GM23338 (cell line): ENCODE measurements at regions not wholly inside any gene's neighbourhood (a gene's known extent, or its start where the extent isn't known, plus 50 kb on each side); places are given as distances from the start of the nearest gene placed in this dataset.

Experiments used
- ATAC-seq: fragments of 200-7000 bp; cut with Tn5 transposase; 3 replicates; pipeline ENCODE4 v1.9.1; 2020
- DNase-seq: peaks from one replicate; pipeline ENCODE4 v3.0.0-alpha.2; 2015; ENCODE audit warnings: low spot score
- H2AFZ ChIP-seq: fragments of 200-600 bp; sonication (generic); 2 replicates; pipeline ENCODE4 v1.8.0; 2016; ENCODE audit warnings: antibody characterized with exemption, mild to moderate bottlenecking, moderate library complexity
- H3F3A ChIP-seq: fragments of 200-600 bp; sonication (generic); replicated peaks from 2 replicates; pipeline ENCODE4 v1.8.0; 2017; ENCODE audit warnings: antibody characterized with exemption, mixed run types, low read depth
- H3K27ac ChIP-seq: fragments of 200-600 bp; sonication (generic); 2 replicates; pipeline ENCODE4 v1.6.1; 2016; ENCODE audit warnings: low read depth
- H3K27me3 ChIP-seq: fragments of 200-600 bp; sonication (generic); 2 replicates; pipeline ENCODE4 v1.8.0; 2016; ENCODE audit warnings: mild to moderate bottlenecking, mixed run types, moderate library complexity; ENCODE audit not compliant: insufficient read depth
- H3K36me3 ChIP-seq: fragments of 200-600 bp; sonication (generic); 2 replicates; pipeline ENCODE4 v1.8.0; 2016; ENCODE audit warnings: mild to moderate bottlenecking; ENCODE audit not compliant: insufficient read depth
- H3K4me1 ChIP-seq: fragments of 200-600 bp; sonication (generic); 2 replicates; pipeline ENCODE4 v1.8.0; 2016; ENCODE audit warnings: mild to moderate bottlenecking, moderate library complexity; ENCODE audit not compliant: insufficient read depth
- H3K4me2 ChIP-seq: fragments of 200-600 bp; sonication (generic); 2 replicates; pipeline ENCODE4 v1.7.1; 2017; ENCODE audit warnings: mixed run types
- H3K4me3 ChIP-seq: fragments of 200-600 bp; sonication (generic); 2 replicates; pipeline ENCODE4 v1.6.1; 2016; ENCODE audit warnings: mixed run types
- H3K79me2 ChIP-seq: fragments of 200-600 bp; sonication (generic); replicated peaks from 2 replicates; pipeline ENCODE4 v1.8.0; 2017; ENCODE audit warnings: mild to moderate bottlenecking; ENCODE audit not compliant: insufficient read depth
- H3K9me2 ChIP-seq: fragments of 200-600 bp; sonication (generic); 2 replicates; pipeline ENCODE4 v1.8.0; 2017; ENCODE audit not compliant: insufficient read depth
- H4K20me1 ChIP-seq: fragments of 200-600 bp; sonication (generic); replicated peaks from 2 replicates; pipeline ENCODE4 v1.8.0; 2017; ENCODE audit warnings: mild to moderate bottlenecking; ENCODE audit not compliant: insufficient read depth
- H3K27ac Mint-ChIP-seq: 2 replicates; pipeline ENCODE4 v1.8.0; 2020; ENCODE audit warnings: inconsistent platforms, mild to moderate bottlenecking, moderate library complexity, mixed read lengths
- H3K27me3 Mint-ChIP-seq: 3 replicates; pipeline ENCODE4 v1.8.0; 2022; ENCODE audit warnings: low read depth, mild to moderate bottlenecking, moderate library complexity, mixed read lengths, inconsistent platforms; ENCODE audit not compliant: insufficient read depth, poor library complexity
- H3K36me3 Mint-ChIP-seq: 3 replicates; pipeline ENCODE4 v1.8.0; 2021; ENCODE audit warnings: low read depth, mild to moderate bottlenecking, inconsistent platforms, moderate library complexity, mixed read lengths
- H3K4me1 Mint-ChIP-seq: 3 replicates; pipeline ENCODE4 v1.8.0; 2020; ENCODE audit warnings: mild to moderate bottlenecking, inconsistent platforms, mixed read lengths
- H3K4me3 Mint-ChIP-seq: 3 replicates; pipeline ENCODE4 v1.8.0; 2021; ENCODE audit warnings: moderate library complexity, mild to moderate bottlenecking, inconsistent platforms, mixed read lengths
- H3K9me3 Mint-ChIP-seq: 3 replicates; pipeline ENCODE4 v1.8.0; 2020; ENCODE audit warnings: moderate library complexity, mild to moderate bottlenecking, inconsistent platforms, mixed read lengths
- CREB1 ChIP-seq: fragments of 250-450 bp; sonication (Bioruptor Pico); IDR thresholded peaks from 2 replicates; pipeline ENCODE4 v1.5.0; 2020; ENCODE audit warnings: low read depth, mild to moderate bottlenecking, moderate library complexity
- EZH2 ChIP-seq: fragments of 200-600 bp; sonication (generic); IDR thresholded peaks from one replicate; pipeline ENCODE4 v1.8.0; 2017; ENCODE audit warnings: antibody characterized with exemption, mild to moderate bottlenecking, low read depth; ENCODE audit not compliant: unreplicated experiment
- EZH2phosphoT487 ChIP-seq: fragments of 200-600 bp; sonication (generic); IDR thresholded peaks from one replicate; pipeline ENCODE4 v1.8.1; 2018; ENCODE audit warnings: antibody characterized with exemption; ENCODE audit not compliant: unreplicated experiment
- JUNB ChIP-seq: IDR thresholded peaks from one replicate; pipeline ENCODE4 v1.6.1; 2016; ENCODE audit warnings: antibody characterized with exemption; ENCODE audit not compliant: unreplicated experiment
- NANOG ChIP-seq: IDR thresholded peaks from 2 replicates; pipeline ENCODE4 v1.6.1; 2016; ENCODE audit warnings: antibody characterized with exemption, borderline replicate concordance
- POLR2AphosphoS5 ChIP-seq: IDR thresholded peaks from 2 replicates; pipeline ENCODE4 v1.6.1; 2016; ENCODE audit warnings: antibody characterized with exemption, low read depth
- STAT1 ChIP-seq: IDR thresholded peaks from one replicate; pipeline ENCODE4 v1.6.1; 2016; ENCODE audit warnings: antibody characterized with exemption; ENCODE audit not compliant: unreplicated experiment
- ZNF114 ChIP-seq: fragments of 250-450 bp; sonication (Bioruptor Pico); IDR thresholded peaks from 2 replicates; pipeline ENCODE4 v1.5.0; 2020; ENCODE audit warnings: mild to moderate bottlenecking, moderate library complexity
- ZNF331 ChIP-seq: fragments of 250-450 bp; sonication (Bioruptor Pico); IDR thresholded peaks from 2 replicates; pipeline ENCODE4 v1.5.0; 2020; ENCODE audit warnings: low read depth, mild to moderate bottlenecking, moderate library complexity
- TF ChIP-seq, protein P1 (sequence below): IDR thresholded peaks from 2 replicates; pipeline ENCODE4 v1.6.1; 2016; ENCODE audit warnings: antibody characterized with exemption
- TF ChIP-seq, protein P2 (sequence below): IDR thresholded peaks from one replicate; pipeline ENCODE4 v1.6.1; 2018; ENCODE audit warnings: antibody characterized with exemption; ENCODE audit not compliant: unreplicated experiment
- TF ChIP-seq, protein P3 (sequence below), 2 experiments: fragments of 200-600 bp in 1 of 2; sonication (generic) in 1 of 2; conservative IDR thresholded peaks; 2 replicates each; pipeline versions ENCODE4 v1.5.1 to v1.6.1; 2016 to 2017; ENCODE audit warnings: antibody characterized with exemption in 2 of 2, low read depth in 2 of 2, mild to moderate bottlenecking in 2 of 2, moderate library complexity in 1 of 2
- TF ChIP-seq, protein P4 (sequence below): fragments of 250-450 bp; sonication (Bioruptor Pico); IDR thresholded peaks from 2 replicates; pipeline ENCODE4 v1.5.0; 2020; ENCODE audit warnings: mild to moderate bottlenecking, moderate library complexity

DNA sequence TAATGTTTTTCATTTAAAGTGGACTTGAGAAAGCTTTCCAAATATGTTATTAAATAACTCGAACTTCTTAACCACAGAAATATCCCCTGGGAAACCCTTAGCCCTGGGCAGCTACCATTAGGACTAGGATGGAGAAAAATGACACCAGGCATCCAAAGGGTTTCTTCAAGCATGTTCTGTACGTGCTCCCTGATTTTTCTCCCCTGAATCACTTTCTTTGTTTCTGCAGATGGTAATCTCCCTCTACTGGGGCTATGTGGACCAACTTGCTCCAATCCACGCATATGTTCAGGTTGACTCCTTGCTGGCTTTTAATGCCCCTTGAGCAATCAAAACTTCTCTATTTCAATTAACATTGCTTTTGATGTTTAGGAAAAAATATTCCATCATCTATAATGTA, 312.7 kb upstream of the C1orf87 start:
- no peaks in the 10 kb centered on the region for H3K36me3 ChIP-seq
- TF ChIP-seq CREB1 (CRISPR knock-in tag): no peak
- TF ChIP-seq, protein P1, sequence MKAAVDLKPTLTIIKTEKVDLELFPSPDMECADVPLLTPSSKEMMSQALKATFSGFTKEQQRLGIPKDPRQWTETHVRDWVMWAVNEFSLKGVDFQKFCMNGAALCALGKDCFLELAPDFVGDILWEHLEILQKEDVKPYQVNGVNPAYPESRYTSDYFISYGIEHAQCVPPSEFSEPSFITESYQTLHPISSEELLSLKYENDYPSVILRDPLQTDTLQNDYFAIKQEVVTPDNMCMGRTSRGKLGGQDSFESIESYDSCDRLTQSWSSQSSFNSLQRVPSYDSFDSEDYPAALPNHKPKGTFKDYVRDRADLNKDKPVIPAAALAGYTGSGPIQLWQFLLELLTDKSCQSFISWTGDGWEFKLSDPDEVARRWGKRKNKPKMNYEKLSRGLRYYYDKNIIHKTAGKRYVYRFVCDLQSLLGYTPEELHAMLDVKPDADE: no peak
- no peak for TF ChIP-seq ZNF114
- TF ChIP-seq ZNF331: no peak
- no peak for TF ChIP-seq STAT1
- no peak for TF ChIP-seq POLR2AphosphoS5
- TF ChIP-seq EZH2phosphoT487: no peak
- TF ChIP-seq NANOG: no peak
- TF ChIP-seq, protein P2, sequence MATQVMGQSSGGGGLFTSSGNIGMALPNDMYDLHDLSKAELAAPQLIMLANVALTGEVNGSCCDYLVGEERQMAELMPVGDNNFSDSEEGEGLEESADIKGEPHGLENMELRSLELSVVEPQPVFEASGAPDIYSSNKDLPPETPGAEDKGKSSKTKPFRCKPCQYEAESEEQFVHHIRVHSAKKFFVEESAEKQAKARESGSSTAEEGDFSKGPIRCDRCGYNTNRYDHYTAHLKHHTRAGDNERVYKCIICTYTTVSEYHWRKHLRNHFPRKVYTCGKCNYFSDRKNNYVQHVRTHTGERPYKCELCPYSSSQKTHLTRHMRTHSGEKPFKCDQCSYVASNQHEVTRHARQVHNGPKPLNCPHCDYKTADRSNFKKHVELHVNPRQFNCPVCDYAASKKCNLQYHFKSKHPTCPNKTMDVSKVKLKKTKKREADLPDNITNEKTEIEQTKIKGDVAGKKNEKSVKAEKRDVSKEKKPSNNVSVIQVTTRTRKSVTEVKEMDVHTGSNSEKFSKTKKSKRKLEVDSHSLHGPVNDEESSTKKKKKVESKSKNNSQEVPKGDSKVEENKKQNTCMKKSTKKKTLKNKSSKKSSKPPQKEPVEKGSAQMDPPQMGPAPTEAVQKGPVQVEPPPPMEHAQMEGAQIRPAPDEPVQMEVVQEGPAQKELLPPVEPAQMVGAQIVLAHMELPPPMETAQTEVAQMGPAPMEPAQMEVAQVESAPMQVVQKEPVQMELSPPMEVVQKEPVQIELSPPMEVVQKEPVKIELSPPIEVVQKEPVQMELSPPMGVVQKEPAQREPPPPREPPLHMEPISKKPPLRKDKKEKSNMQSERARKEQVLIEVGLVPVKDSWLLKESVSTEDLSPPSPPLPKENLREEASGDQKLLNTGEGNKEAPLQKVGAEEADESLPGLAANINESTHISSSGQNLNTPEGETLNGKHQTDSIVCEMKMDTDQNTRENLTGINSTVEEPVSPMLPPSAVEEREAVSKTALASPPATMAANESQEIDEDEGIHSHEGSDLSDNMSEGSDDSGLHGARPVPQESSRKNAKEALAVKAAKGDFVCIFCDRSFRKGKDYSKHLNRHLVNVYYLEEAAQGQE: no peak
- TF ChIP-seq JUNB: no peak
- TF ChIP-seq, protein P3, sequence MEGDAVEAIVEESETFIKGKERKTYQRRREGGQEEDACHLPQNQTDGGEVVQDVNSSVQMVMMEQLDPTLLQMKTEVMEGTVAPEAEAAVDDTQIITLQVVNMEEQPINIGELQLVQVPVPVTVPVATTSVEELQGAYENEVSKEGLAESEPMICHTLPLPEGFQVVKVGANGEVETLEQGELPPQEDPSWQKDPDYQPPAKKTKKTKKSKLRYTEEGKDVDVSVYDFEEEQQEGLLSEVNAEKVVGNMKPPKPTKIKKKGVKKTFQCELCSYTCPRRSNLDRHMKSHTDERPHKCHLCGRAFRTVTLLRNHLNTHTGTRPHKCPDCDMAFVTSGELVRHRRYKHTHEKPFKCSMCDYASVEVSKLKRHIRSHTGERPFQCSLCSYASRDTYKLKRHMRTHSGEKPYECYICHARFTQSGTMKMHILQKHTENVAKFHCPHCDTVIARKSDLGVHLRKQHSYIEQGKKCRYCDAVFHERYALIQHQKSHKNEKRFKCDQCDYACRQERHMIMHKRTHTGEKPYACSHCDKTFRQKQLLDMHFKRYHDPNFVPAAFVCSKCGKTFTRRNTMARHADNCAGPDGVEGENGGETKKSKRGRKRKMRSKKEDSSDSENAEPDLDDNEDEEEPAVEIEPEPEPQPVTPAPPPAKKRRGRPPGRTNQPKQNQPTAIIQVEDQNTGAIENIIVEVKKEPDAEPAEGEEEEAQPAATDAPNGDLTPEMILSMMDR (conservative IDR thresholded peaks at IDR 0.05; ENCODE audit: low read depth in 2 of 2): no peak
- TF ChIP-seq, protein P4, sequence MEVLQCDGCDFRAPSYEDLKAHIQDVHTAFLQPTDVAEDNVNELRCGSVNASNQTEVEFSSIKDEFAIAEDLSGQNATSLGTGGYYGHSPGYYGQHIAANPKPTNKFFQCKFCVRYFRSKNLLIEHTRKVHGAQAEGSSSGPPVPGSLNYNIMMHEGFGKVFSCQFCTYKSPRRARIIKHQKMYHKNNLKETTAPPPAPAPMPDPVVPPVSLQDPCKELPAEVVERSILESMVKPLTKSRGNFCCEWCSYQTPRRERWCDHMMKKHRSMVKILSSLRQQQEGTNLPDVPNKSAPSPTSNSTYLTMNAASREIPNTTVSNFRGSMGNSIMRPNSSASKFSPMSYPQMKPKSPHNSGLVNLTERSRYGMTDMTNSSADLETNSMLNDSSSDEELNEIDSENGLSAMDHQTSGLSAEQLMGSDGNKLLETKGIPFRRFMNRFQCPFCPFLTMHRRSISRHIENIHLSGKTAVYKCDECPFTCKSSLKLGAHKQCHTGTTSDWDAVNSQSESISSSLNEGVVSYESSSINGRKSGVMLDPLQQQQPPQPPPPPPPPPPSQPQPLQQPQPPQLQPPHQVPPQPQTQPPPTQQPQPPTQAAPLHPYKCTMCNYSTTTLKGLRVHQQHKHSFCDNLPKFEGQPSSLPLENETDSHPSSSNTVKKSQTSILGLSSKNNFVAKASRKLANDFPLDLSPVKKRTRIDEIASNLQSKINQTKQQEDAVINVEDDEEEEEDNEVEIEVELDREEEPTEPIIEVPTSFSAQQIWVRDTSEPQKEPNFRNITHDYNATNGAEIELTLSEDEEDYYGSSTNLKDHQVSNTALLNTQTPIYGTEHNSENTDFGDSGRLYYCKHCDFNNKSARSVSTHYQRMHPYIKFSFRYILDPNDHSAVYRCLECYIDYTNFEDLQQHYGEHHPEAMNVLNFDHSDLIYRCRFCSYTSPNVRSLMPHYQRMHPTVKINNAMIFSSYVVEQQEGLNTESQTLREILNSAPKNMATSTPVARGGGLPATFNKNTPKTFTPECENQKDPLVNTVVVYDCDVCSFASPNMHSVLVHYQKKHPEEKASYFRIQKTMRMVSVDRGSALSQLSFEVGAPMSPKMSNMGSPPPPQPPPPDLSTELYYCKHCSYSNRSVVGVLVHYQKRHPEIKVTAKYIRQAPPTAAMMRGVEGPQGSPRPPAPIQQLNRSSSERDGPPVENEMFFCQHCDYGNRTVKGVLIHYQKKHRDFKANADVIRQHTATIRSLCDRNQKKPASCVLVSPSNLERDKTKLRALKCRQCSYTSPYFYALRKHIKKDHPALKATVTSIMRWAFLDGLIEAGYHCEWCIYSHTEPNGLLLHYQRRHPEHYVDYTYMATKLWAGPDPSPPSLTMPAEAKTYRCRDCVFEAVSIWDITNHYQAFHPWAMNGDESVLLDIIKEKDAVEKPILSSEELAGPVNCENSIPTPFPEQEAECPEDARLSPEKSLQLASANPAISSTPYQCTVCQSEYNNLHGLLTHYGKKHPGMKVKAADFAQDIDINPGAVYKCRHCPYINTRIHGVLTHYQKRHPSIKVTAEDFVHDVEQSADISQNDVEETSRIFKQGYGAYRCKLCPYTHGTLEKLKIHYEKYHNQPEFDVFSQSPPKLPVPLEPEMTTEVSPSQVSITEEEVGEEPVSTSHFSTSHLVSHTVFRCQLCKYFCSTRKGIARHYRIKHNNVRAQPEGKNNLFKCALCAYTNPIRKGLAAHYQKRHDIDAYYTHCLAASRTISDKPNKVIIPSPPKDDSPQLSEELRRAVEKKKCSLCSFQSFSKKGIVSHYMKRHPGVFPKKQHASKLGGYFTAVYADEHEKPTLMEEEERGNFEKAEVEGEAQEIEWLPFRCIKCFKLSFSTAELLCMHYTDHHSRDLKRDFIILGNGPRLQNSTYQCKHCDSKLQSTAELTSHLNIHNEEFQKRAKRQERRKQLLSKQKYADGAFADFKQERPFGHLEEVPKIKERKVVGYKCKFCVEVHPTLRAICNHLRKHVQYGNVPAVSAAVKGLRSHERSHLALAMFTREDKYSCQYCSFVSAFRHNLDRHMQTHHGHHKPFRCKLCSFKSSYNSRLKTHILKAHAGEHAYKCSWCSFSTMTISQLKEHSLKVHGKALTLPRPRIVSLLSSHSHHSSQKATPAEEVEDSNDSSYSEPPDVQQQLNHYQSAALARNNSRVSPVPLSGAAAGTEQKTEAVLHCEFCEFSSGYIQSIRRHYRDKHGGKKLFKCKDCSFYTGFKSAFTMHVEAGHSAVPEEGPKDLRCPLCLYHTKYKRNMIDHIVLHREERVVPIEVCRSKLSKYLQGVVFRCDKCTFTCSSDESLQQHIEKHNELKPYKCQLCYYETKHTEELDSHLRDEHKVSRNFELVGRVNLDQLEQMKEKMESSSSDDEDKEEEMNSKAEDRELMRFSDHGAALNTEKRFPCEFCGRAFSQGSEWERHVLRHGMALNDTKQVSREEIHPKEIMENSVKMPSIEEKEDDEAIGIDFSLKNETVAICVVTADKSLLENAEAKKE: no peak
- no peak for TF ChIP-seq EZH2
- H3K9me2 ChIP-seq: peaks cover 3% of the 10 kb centered on the region; the same call in 1 of the 2 replicates
- Mint-ChIP-seq H3K27ac (no peak overlapping the region), H3K9me3 (no peaks in the 10 kb centered on the region), H3K4me3 (no peak overlapping the region), H3K36me3 (no peaks in the 10 kb centered on the region), H3K4me1 (peaks cover 2% of the 10 kb centered on the region; the same call in 1 of the 3 replicates), H3K27me3 (no peaks in the 10 kb centered on the region)
- H3K27ac ChIP-seq: no peak overlapping the region
- ATAC-seq (no peak), DNase-seq (no peak)
- H3K4me3 ChIP-seq: no peak overlapping the region
- no peak overlapping the region for H3K4me2 ChIP-seq
- no peaks in the 10 kb centered on the region for H3K79me2 ChIP-seq
- H3K27me3 ChIP-seq: no peaks in the 10 kb centered on the region
- H4K20me1 ChIP-seq: no peaks in the 10 kb centered on the region
- no peaks in the 10 kb centered on the region for H3F3A ChIP-seq
- no peak overlapping the region for H2AFZ ChIP-seq
- no peaks in the 10 kb centered on the region for H3K4me1 ChIP-seq
